ENCODE measurements at regions not wholly inside any gene's neighbourhood (a gene's known extent, or its start where the extent isn't known, plus 50 kb on each side); places are given as distances from the start of the nearest gene placed in this dataset.

- Histone ChIP-seq H3K4me1 (no peaks in the 10 kb centered on the region), H3K27me3 (ENCODE audit: insufficient read depth in 3 of 3, low read length in 2 of 3) (no peaks in the 10 kb centered on the region), H3K9me3 (no peaks in the 10 kb centered on the region), H3K4me3 (no peak overlapping the region), H3K27ac (no peak overlapping the region), H3K36me3 (ENCODE audit: insufficient read depth in 1 of 2, low read depth in 1 of 2) (no peaks in the 10 kb centered on the region)
- ATAC-seq: no peak
- intact Hi-C loops (cut with DNase I): no loop called here
- WGBS, 3 donors: 73 to 95% (median 75%) methylated on average over 4 to 5 of the region's 5 CpGs
- TF ChIP-seq CTCF (IDR thresholded peaks at IDR 0.05): no peak
- no peak for DNase-seq
Measured at GRCh38 chr2:187054501-187055319, 205.7 kb upstream of the ZSWIM2 start.

GRCh38 chr2:187051350-187051749 lies 202.4 kb upstream of the ZSWIM2 start:
- Histone ChIP-seq H3K36me3 (ENCODE audit: insufficient read depth in 1 of 2, low read depth in 1 of 2) (no peaks in the 10 kb centered on the region), H3K27ac (no peak overlapping the region), H3K27me3 (ENCODE audit: insufficient read depth in 3 of 3, low read length in 2 of 3) (no peaks in the 10 kb centered on the region), H3K4me1 (no peaks in the 10 kb centered on the region), H3K9me3 (no peaks in the 10 kb centered on the region), H3K4me3 (no peak overlapping the region)
- no peak for TF ChIP-seq CTCF (IDR thresholded peaks at IDR 0.05)
- ATAC-seq (no peak), DNase-seq (no peak)
- WGBS, 3 donors: 58 to 75% (median 62%) methylated on average over 1 of the region's 1 CpG
- intact Hi-C loops (cut with DNase I): no loop called here

GRCh38 chr2:187050409-187050998 lies 201.5 kb upstream of the ZSWIM2 start:
- H3K9me3 ChIP-seq: no peaks in the 10 kb centered on the region
- no peak overlapping the region for H3K27ac ChIP-seq
- intact Hi-C loops (cut with DNase I): no loop called here
- H3K36me3 ChIP-seq (ENCODE audit: insufficient read depth in 1 of 2, low read depth in 1 of 2): no peaks in the 10 kb centered on the region
- H3K4me1 ChIP-seq: no peaks in the 10 kb centered on the region
- H3K27me3 ChIP-seq (ENCODE audit: insufficient read depth in 3 of 3, low read length in 2 of 3): no peaks in the 10 kb centered on the region
- TF ChIP-seq CTCF (IDR thresholded peaks at IDR 0.05): no peak
- 88 to 94% (median 90%) methylated on average over 4 of the region's 4 CpGs for WGBS, 3 donors
- no peak overlapping the region for H3K4me3 ChIP-seq
- ATAC-seq: no peak
- DNase-seq: no peak

- Histone ChIP-seq H3K27ac (no peak overlapping the region), H3K4me3 (no peak overlapping the region), H3K9me3 (no peaks in the 10 kb centered on the region), H3K4me1 (no peaks in the 10 kb centered on the region), H3K36me3 (ENCODE audit: insufficient read depth in 1 of 2, low read depth in 1 of 2) (no peaks in the 10 kb centered on the region), H3K27me3 (ENCODE audit: insufficient read depth in 3 of 3, low read length in 2 of 3) (no peaks in the 10 kb centered on the region)
- intact Hi-C loops (cut with DNase I): no loop called here
- ATAC-seq (no peak), DNase-seq (no peak)
- no peak for TF ChIP-seq CTCF (IDR thresholded peaks at IDR 0.05)
Measured at GRCh38 chr2:187037310-187037709, 188.3 kb upstream of the ZSWIM2 start.

All from psoas muscle (tissue), 7 donors.